ENCODE measurements at regions not wholly inside any gene's neighbourhood (a gene's known extent, or its start where the extent isn't known, plus 50 kb on each side); places are given as distances from the start of the nearest gene placed in this dataset.

DNA sequence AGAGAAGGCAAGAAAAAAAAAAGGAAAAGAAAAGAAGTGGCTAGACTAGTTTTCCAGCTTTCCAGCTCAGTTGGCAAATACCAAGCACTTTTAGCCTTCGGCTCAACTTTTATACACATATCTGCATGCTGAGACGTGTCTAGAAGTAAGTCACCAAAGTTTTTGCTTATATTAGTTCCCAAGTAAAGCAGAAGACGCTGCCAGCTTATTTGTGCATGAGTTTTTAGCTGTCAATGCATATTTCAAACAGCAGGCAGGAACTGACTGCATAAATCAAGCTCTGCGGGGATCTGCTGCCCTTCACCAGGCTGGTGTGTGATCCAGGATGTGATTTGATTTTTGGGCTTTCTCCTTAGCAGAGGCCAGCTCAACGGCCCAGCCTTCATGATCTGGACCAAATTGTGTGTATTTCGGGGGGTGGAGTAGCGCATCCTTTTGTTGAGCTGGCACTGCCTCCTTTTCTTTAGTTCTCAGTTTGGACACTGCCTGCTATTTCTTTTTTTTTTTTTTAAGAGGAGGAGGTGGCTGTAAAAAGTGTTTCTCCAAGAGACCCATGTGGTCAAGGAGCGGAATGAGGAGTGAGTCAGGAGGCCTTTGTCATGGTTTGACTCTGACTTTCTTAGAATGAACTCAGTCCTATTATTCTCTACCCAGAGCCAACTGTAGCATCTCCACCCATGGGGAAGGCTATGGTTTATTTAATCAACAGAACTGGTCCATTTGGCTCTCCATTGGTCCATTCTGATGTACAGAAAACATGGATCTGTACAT lies 162.6 kb upstream of the XYLT1 start:
- Histone ChIP-seq H3K36me3 (no peaks in the 10 kb centered on the region), H3K4me1 (ENCODE audit: insufficient read depth) (no peaks in the 10 kb centered on the region), H3K4me3 (no peak overlapping the region), H3K27me3 (no peaks in the 10 kb centered on the region), H3K27ac (no peak overlapping the region), H3K9me3 (no peaks in the 10 kb centered on the region)
- intact Hi-C loops (cut with DNase I), result loop anchor here in 1 of 4 donors (10.0 kb wide), 1 partner anchor 61 kb away; no protein-coding TSS in a partner anchor
- TF ChIP-seq POLR2A (IDR thresholded peaks at IDR 0.05) (no peak), EP300 (IDR thresholded peaks at IDR 0.05) (no peak)
- DNase-seq, result no peak
- WGBS, 3 donors, result 53 to 61% (median 60%) methylated on average over 8 of the region's 8 CpGs

DNA sequence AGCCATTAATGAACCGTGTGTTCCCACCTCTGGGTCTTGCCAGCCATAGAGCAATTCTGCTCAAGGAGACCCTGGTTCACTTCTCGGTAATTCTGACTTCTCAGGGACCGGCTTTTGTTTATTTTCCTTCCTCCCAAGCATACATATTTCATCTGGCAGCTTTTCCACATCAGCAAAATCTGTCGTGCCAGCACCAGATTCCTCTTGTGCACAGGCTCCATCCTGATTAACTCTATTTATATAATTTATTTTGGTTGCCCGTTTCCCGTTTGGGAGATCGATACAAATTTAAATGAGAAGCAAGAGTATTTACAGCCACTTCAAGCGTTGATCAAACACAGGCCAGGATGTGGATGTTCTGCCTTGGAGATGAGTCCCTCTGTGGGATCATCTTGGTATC lies 161.9 kb upstream of the XYLT1 start:
- no peak for DNase-seq
- Histone ChIP-seq H3K4me3 (no peak overlapping the region), H3K4me1 (ENCODE audit: insufficient read depth) (no peaks in the 10 kb centered on the region), H3K36me3 (no peaks in the 10 kb centered on the region), H3K27ac (no peak overlapping the region), H3K27me3 (no peaks in the 10 kb centered on the region), H3K9me3 (no peaks in the 10 kb centered on the region)
- TF ChIP-seq, protein P1, sequence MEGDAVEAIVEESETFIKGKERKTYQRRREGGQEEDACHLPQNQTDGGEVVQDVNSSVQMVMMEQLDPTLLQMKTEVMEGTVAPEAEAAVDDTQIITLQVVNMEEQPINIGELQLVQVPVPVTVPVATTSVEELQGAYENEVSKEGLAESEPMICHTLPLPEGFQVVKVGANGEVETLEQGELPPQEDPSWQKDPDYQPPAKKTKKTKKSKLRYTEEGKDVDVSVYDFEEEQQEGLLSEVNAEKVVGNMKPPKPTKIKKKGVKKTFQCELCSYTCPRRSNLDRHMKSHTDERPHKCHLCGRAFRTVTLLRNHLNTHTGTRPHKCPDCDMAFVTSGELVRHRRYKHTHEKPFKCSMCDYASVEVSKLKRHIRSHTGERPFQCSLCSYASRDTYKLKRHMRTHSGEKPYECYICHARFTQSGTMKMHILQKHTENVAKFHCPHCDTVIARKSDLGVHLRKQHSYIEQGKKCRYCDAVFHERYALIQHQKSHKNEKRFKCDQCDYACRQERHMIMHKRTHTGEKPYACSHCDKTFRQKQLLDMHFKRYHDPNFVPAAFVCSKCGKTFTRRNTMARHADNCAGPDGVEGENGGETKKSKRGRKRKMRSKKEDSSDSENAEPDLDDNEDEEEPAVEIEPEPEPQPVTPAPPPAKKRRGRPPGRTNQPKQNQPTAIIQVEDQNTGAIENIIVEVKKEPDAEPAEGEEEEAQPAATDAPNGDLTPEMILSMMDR (IDR thresholded peaks at IDR 0.05), result no peak
- TF ChIP-seq EP300 (IDR thresholded peaks at IDR 0.05) (no peak), POLR2A (IDR thresholded peaks at IDR 0.05) (no peak)
- intact Hi-C loops (cut with DNase I), result loop anchor here in 1 of 4 donors (10.0 kb wide), 1 partner anchor 62 kb away; no protein-coding TSS in a partner anchor
- 44 to 60% (median 49%) methylated on average over 8 of the region's 8 CpGs for WGBS, 3 donors

DNA sequence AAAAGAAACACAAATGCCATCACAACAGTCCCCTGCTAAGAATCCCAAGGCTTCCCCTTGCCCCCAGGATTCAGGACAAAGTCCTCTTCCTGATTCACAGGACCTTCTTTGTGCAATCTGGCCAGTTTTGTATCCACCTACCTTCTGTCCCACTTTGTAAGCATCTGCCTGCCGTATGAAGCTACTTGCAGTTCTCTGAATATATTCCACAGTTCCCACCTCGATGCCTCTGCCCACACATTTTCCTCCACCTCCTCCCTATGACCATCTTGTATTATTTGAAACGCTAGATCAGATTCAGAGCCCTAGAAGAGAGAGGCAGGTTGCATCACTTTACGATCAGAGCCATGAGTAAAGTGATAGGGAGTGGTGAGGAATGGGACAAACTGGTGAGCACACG lies 159.2 kb upstream of the XYLT1 start:
- TF ChIP-seq EP300 (IDR thresholded peaks at IDR 0.05), result no peak
- TF ChIP-seq, protein P1 (IDR thresholded peaks at IDR 0.05), result no peak
- 68 to 75% (median 75%) methylated on average over 5 of the region's 5 CpGs for WGBS, 3 donors
- no peaks in the 10 kb centered on the region for H3K27me3 ChIP-seq
- DNase-seq, result no peak
- H3K9me3 ChIP-seq, result no peaks in the 10 kb centered on the region
- no peak overlapping the region for H3K4me3 ChIP-seq
- no peaks in the 10 kb centered on the region for H3K36me3 ChIP-seq
- H3K4me1 ChIP-seq (ENCODE audit: insufficient read depth), result no peaks in the 10 kb centered on the region
- no peak overlapping the region for H3K27ac ChIP-seq
- intact Hi-C loops (cut with DNase I), result loop anchor here in 1 of 4 donors (10.0 kb wide), 1 partner anchor 65 kb away; no protein-coding TSS in a partner anchor

DNA sequence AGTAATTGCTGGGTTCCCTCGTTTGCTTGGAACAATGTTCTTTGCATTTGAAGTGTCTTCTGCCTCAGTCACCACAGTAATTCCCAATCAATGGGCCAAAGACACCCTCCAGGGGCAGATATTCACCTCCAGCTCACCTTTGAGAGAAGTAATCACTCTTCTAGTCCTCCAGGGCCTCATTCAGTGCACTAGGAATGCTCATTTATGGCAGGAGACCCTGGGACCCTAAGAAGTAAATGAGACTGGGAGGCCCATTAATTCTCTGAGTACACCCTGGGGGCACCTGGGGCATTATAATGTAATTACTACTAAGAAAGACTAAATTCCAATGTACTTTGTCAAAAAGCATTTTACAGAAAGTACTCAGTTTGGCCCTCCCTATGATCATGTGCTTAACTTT lies 158.2 kb upstream of the XYLT1 start:
- Histone ChIP-seq H3K4me1 (ENCODE audit: insufficient read depth) (no peaks in the 10 kb centered on the region), H3K27ac (no peak overlapping the region), H3K27me3 (no peaks in the 10 kb centered on the region), H3K4me3 (no peak overlapping the region), H3K9me3 (no peaks in the 10 kb centered on the region), H3K36me3 (no peaks in the 10 kb centered on the region)
- TF ChIP-seq EP300 (IDR thresholded peaks at IDR 0.05) (no peak), POLR2A (IDR thresholded peaks at IDR 0.05) (no peak)
- TF ChIP-seq, protein P1 (IDR thresholded peaks at IDR 0.05), result no peak
- DNase-seq, result no peak
- WGBS, 3 donors, result 32 to 38% (median 35%) methylated on average over 1 of the region's 1 CpG
- intact Hi-C loops (cut with DNase I), result no loop called here

DNA sequence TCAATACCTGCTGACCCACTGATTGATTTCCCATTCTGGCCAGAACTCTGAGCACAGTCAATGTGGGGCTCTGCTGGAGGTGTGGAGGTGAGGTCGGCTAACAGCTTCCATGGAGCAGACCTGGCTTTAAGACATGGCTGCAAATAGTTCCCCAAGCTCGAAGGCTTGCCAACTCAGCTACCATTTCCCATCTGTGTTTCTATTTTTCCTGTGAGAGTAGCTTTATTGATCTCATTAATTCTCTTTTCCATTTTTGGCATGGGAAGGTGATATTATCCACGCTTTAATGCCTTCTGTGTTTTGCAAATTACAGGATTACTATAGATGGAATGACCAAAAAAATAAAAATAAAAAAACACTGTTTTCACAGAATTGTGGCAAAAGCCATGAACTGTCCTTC lies 151.6 kb upstream of the XYLT1 start:
- H3K36me3 ChIP-seq, result no peaks in the 10 kb centered on the region
- H3K4me3 ChIP-seq, result no peak overlapping the region
- no peak overlapping the region for H3K27ac ChIP-seq
- H3K27me3 ChIP-seq, result no peaks in the 10 kb centered on the region
- TF ChIP-seq, protein P1 (IDR thresholded peaks at IDR 0.05), result no peak
- no peak for TF ChIP-seq POLR2A (IDR thresholded peaks at IDR 0.05)
- TF ChIP-seq EP300 (IDR thresholded peaks at IDR 0.05), result no peak
- intact Hi-C loops (cut with DNase I), result loop anchor here in 1 of 4 donors (2.0 kb wide), 1 partner anchor 68 kb away; no protein-coding TSS in a partner anchor
- DNase-seq, result no peak
- H3K4me1 ChIP-seq (ENCODE audit: insufficient read depth), result no peaks in the 10 kb centered on the region
- 71 to 77% (median 77%) methylated on average over 3 of the region's 3 CpGs for WGBS, 3 donors
- no peaks in the 10 kb centered on the region for H3K9me3 ChIP-seq

Measured in ovary (tissue), 7 donors.